ENCODE measurements at regions not wholly inside any gene's neighbourhood (a gene's known extent, or its start where the extent isn't known, plus 50 kb on each side); places are given as distances from the start of the nearest gene placed in this dataset.

DNA sequence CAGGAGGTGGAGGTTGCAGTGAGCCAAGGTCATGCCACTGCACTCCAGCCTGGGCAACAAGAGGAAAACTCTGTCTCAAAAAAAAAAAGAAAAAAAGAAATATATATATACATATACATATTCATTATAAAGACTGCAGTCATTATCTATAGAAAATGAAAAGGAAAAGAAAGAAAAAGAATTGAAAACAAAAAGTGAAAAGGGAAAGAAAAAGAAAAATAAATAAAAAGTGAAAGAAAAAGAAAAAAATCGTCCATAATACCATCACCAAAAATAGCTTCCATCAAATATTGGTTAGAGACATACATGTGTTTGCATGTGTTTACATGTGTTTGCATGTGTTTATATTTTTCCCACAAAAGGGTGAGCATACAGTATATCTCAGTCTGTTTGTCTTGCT, 105.5 kb upstream of the PARD3 start:
- Histone ChIP-seq H3K4me1 (no peaks in the 10 kb centered on the region), H3K27ac (no peak overlapping the region), H3K9me3 (peaks cover 0 to 8% (median 0%) of the 10 kb centered on the region in 3 donors), H3K36me3 (replicated peaks in 1 of 2; ENCODE audit: insufficient read depth in 1 of 2, low read depth in 2 of 2) (no peaks in the 10 kb centered on the region), H3K4me3 (no peak overlapping the region), H3K27me3 (no peaks in the 10 kb centered on the region)
- no peak for ATAC-seq
- no peak for DNase-seq
- TF ChIP-seq, protein P1, sequence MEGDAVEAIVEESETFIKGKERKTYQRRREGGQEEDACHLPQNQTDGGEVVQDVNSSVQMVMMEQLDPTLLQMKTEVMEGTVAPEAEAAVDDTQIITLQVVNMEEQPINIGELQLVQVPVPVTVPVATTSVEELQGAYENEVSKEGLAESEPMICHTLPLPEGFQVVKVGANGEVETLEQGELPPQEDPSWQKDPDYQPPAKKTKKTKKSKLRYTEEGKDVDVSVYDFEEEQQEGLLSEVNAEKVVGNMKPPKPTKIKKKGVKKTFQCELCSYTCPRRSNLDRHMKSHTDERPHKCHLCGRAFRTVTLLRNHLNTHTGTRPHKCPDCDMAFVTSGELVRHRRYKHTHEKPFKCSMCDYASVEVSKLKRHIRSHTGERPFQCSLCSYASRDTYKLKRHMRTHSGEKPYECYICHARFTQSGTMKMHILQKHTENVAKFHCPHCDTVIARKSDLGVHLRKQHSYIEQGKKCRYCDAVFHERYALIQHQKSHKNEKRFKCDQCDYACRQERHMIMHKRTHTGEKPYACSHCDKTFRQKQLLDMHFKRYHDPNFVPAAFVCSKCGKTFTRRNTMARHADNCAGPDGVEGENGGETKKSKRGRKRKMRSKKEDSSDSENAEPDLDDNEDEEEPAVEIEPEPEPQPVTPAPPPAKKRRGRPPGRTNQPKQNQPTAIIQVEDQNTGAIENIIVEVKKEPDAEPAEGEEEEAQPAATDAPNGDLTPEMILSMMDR (IDR thresholded peaks at IDR 0.05) = no peak
- TF ChIP-seq POLR2A (IDR thresholded peaks at IDR 0.05) = no peak
- 67 to 79% methylated on average over 1 of the region's 1 CpG for WGBS, 2 donors
- intact Hi-C loops (cut with DNase I) = no loop called here

DNA sequence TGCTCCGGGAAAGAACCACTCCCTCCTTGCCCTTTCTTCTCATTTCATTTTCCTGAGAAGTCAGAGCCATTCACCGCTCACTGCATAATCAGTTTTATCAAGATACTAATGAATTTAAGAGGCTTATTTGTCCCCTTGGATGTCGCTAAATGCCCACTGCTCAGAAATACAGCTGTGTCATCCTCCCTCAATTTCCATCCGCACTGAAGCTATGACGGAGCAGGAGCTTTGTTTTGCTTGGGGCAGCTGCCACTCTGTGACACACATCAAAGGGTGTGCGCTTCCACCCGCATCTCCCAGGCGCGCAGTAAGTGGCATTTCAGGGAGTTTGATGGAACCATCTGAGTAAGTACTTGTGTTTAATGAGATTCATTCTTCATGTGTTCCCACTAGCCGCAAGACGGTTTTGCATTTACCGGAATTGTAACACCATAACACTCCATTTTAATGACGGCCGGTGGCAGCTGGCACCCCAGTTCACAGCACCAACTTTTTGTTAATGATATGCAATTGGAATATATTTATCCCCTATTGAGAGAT, 103.8 kb upstream of the PARD3 start:
- intact Hi-C loops (cut with DNase I) = no loop called here
- no peak for TF ChIP-seq POLR2A (IDR thresholded peaks at IDR 0.05)
- TF ChIP-seq, protein P1 (IDR thresholded peaks at IDR 0.05) = no peak
- H3K36me3 ChIP-seq (replicated peaks in 1 of 2; ENCODE audit: insufficient read depth in 1 of 2, low read depth in 2 of 2) = no peaks in the 10 kb centered on the region
- ATAC-seq (no peak), DNase-seq (no peak)
- H3K27ac ChIP-seq = no peak overlapping the region
- H3K4me1 ChIP-seq = no peaks in the 10 kb centered on the region
- no peaks in the 10 kb centered on the region for H3K9me3 ChIP-seq
- WGBS, 2 donors = 67 to 75% methylated on average over 14 of the region's 14 CpGs
- H3K4me3 ChIP-seq = no peak overlapping the region
- H3K27me3 ChIP-seq = no peaks in the 10 kb centered on the region

- H3K27ac ChIP-seq = no peak overlapping the region
- intact Hi-C loops (cut with DNase I) = no loop called here
- no peaks in the 10 kb centered on the region for H3K4me1 ChIP-seq
- no peak overlapping the region for H3K4me3 ChIP-seq
- H3K9me3 ChIP-seq = no peaks in the 10 kb centered on the region
- DNase-seq (no peak), ATAC-seq (no peak)
- no peaks in the 10 kb centered on the region for H3K27me3 ChIP-seq
- no peaks in the 10 kb centered on the region for H3K36me3 ChIP-seq (replicated peaks in 1 of 2; ENCODE audit: insufficient read depth in 1 of 2, low read depth in 2 of 2)
- TF ChIP-seq, protein P1 (IDR thresholded peaks at IDR 0.05) = no peak
- no peak for TF ChIP-seq POLR2A (IDR thresholded peaks at IDR 0.05)
- 65 to 74% methylated on average over 19 to 21 of the region's 21 CpGs for WGBS, 2 donors
These were observed 103.1 kb upstream of the PARD3 start for GRCh38 chr10:34918060-34918775.

GRCh38 chr10:34916314-34916713, 101.2 kb upstream of the PARD3 start:
- Histone ChIP-seq H3K9me3 (no peaks in the 10 kb centered on the region), H3K4me3 (no peak overlapping the region), H3K4me1 (no peaks in the 10 kb centered on the region), H3K27me3 (no peaks in the 10 kb centered on the region), H3K27ac (no peak overlapping the region), H3K36me3 (replicated peaks in 1 of 2; ENCODE audit: insufficient read depth in 1 of 2, low read depth in 2 of 2) (no peaks in the 10 kb centered on the region)
- 46 to 72% methylated on average over 3 of the region's 3 CpGs for WGBS, 2 donors
- ATAC-seq (no peak), DNase-seq (no peak)
- no peak for TF ChIP-seq POLR2A (IDR thresholded peaks at IDR 0.05)
- TF ChIP-seq, protein P1 (IDR thresholded peaks at IDR 0.05) = no peak
- intact Hi-C loops (cut with DNase I) = no loop called here

DNA sequence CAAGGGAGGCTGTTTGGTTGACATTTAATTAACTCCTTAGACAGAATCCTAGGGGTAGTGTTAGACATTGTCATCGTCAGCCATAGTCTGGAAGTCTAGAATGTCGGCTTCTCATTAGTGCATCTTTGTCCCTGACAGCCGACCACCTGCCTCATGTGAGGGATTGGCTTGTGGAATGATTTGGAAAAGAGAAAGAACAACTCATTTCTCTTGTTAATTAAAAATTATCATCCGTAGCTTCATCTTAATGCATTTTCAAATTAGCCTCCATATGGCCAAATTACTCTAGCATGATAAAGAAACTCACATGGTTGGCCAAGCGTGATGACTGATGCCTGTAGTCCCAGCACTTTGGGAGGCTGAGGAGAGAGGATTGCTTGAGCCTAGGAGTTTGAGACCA, 97.7 kb upstream of the PARD3 start:
- DNase-seq = no peak

More for the DNA sequence above, 97.7 kb upstream of the PARD3 start:
- no peak overlapping the region for H3K4me3 ChIP-seq
- no peak overlapping the region for H3K27ac ChIP-seq
- no peaks in the 10 kb centered on the region for H3K36me3 ChIP-seq (replicated peaks in 1 of 2; ENCODE audit: insufficient read depth in 1 of 2, low read depth in 2 of 2)
- intact Hi-C loops (cut with DNase I) = no loop called here
- TF ChIP-seq POLR2A (IDR thresholded peaks at IDR 0.05) = no peak
- TF ChIP-seq, protein P1 (IDR thresholded peaks at IDR 0.05) = no peak
- no peak for ATAC-seq
- no peaks in the 10 kb centered on the region for H3K9me3 ChIP-seq
- no peaks in the 10 kb centered on the region for H3K27me3 ChIP-seq
- WGBS, 2 donors = 86 to 89% methylated on average over 5 of the region's 5 CpGs
- H3K4me1 ChIP-seq = no peaks in the 10 kb centered on the region

All from body of pancreas (tissue), 4 donors.